AG04450 (cell line): ENCODE measurements at regions not wholly inside any gene's neighbourhood (a gene's known extent, or its start where the extent isn't known, plus 50 kb on each side); places are given as distances from the start of the nearest gene placed in this dataset.

Experiments
- CTCF ChIA-PET: fragments of 300-600, 350-600 bp; formaldehyde crosslinking; extraction: SDS; loops from one replicate; lab custom pipeline; 2022; ENCODE audit warnings: antibody characterized with exemption, inconsistent platforms; lab: Charles Lee
- POLR2A ChIA-PET: fragments of 350-600 bp; formaldehyde crosslinking; extraction: SDS; loops from one replicate; lab custom pipeline; 2021; ENCODE audit warnings: antibody characterized with exemption, inconsistent platforms; lab: Yijun Ruan, JAX
- DNase-seq: peaks from one replicate; pipeline ENCODE4 v3.0.0-alpha.2; 2011; ENCODE audit warnings: low read depth, low spot score
- H3K27ac ChIP-seq: one replicate; pipeline ENCODE4 v1.5.1; 2012; ENCODE audit warnings: low read depth, low read length, control low read depth
- H3K27me3 ChIP-seq: one replicate; pipeline ENCODE4 v1.6.0; 2012; ENCODE audit warnings: low read length; ENCODE audit not compliant: control insufficient read depth, insufficient read depth
- H3K4me3 ChIP-seq: 2 replicates; pipeline ENCODE4 v1.5.1; 2011; ENCODE audit warnings: mild to moderate bottlenecking, low read depth, low read length, control low read depth
- H3K9me3 ChIP-seq: 2 replicates; pipeline ENCODE4 v1.5.1; 2012; ENCODE audit warnings: low read length; ENCODE audit not compliant: control insufficient read depth, insufficient read depth
- TF ChIP-seq, protein P1 (sequence below): IDR thresholded peaks from 2 replicates; pipeline ENCODE4 v1.5.1; 2011; ENCODE audit warnings: low read depth, low read length, control low read depth, inconsistent platforms

DNA sequence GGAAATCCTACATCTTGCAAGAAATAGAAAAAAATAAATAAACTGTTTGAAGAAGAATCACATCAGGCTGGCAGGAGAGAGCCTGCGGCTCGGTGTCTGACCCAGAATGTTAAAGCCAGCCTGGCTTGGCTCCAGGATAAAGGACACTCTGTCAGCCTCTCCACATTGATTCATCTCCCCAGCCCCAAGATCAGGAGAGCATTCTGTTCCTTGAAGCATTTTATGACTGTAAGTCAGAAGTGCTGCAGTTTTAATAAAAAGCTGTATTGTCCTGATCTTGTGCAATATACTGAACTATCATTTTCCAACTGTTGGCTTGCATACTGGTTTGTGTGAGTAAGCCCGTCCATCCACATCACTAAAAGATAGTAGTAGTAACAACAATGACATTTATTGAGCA, 426.6 kb downstream of the HAPSTR1 start:
- TF ChIP-seq, protein P1, sequence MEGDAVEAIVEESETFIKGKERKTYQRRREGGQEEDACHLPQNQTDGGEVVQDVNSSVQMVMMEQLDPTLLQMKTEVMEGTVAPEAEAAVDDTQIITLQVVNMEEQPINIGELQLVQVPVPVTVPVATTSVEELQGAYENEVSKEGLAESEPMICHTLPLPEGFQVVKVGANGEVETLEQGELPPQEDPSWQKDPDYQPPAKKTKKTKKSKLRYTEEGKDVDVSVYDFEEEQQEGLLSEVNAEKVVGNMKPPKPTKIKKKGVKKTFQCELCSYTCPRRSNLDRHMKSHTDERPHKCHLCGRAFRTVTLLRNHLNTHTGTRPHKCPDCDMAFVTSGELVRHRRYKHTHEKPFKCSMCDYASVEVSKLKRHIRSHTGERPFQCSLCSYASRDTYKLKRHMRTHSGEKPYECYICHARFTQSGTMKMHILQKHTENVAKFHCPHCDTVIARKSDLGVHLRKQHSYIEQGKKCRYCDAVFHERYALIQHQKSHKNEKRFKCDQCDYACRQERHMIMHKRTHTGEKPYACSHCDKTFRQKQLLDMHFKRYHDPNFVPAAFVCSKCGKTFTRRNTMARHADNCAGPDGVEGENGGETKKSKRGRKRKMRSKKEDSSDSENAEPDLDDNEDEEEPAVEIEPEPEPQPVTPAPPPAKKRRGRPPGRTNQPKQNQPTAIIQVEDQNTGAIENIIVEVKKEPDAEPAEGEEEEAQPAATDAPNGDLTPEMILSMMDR, result no peak
- DNase-seq, result no peak
- POLR2A ChIA-PET, result no interaction called here
- CTCF ChIA-PET, result no interaction called here
- Histone ChIP-seq H3K27ac (no peak overlapping the region), H3K9me3 (peaks cover 22% of the 10 kb centered on the region; the same call in 1 of the 2 replicates), H3K27me3 (no peaks in the 10 kb centered on the region), H3K4me3 (no peak overlapping the region)

DNA sequence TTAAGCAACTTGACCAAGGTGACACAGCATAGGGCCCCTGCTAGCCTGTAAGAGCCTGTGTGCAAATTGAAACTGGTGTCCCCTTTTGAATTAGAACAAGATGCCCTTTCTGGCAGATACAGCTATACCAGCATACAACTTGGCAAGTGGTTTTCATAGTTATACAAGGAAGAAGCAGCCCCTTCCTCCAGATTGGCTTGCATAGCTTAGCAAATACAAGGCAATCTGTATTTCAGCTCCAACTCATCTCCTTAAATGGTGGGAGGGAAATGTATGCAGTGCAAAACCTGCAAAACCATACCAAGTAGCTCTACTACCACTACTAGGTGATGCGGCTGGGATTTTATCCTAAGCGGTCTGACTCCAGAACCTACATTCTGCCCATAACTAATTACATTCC, 427.1 kb downstream of the HAPSTR1 start:
- Histone ChIP-seq H3K4me3 (no peak overlapping the region), H3K27me3 (no peaks in the 10 kb centered on the region), H3K9me3 (peaks cover 21% of the 10 kb centered on the region; the same call in 1 of the 2 replicates), H3K27ac (no peak overlapping the region)
- TF ChIP-seq, protein P1, result no peak
- DNase-seq, result no peak
- CTCF ChIA-PET, result no interaction called here
- POLR2A ChIA-PET, result no interaction called here

DNA sequence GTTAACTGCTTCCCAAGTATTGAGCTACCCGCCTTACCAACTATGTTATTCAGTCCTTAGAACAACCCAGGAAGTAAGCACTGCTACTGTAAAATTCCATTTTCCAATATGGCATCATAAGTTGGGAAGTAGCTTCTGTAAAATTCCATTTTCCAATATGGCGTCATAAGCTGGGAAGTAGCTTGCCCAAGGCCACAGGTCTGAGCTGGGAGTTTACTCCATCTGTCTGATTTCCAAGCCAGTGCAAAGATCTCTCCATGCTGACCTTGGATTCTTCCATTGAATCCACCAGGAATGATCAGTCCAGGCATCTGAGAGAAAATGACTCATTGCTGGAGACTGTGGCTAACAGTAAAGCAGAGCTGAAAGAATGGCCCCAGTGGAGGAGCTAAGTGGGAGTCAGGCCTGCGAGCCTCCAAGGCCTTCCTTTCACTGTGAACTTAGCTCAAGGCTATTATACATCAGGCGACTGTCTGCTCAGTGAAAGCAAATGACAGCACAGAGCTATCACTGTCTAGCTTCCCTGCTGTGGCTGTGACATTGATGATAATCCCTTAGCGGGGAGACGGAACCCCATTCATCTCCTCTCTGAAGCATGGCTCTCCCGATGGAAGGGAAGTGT, 430.4 kb downstream of the HAPSTR1 start:
- H3K4me3 ChIP-seq, result no peak overlapping the region
- no peak for DNase-seq
- ChIA-PET POLR2A (no interaction called here), CTCF (no interaction called here)
- no peaks in the 10 kb centered on the region for H3K27me3 ChIP-seq
- TF ChIP-seq, protein P1, result no peak
- H3K27ac ChIP-seq, result no peak overlapping the region
- peaks cover 15% of the 10 kb centered on the region; the same call in 1 of the 2 replicates for H3K9me3 ChIP-seq

DNA sequence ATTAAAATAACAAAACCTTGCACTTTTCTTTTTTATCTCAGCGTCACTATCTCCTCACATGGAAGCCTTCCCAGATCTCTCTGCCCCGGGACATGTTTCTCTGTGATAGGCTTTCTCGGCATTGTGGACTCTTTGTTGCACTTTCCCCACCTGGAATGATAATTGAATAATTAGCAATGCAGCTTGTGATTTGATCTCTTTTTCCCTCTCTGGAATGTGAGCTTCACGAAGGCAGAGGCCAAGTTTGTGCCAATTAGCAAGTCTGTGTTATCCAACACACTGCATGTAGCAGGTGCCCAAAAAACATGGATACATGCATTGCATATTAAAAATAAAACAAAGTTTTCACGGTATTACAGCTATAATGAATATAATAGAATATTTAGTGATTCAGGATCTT, 431.2 kb downstream of the HAPSTR1 start:
- ChIA-PET POLR2A (no interaction called here), CTCF (no interaction called here)
- DNase-seq, result no peak
- H3K27me3 ChIP-seq, result no peaks in the 10 kb centered on the region
- H3K4me3 ChIP-seq, result no peak overlapping the region
- peaks cover 11% of the 10 kb centered on the region; the same call in 1 of the 2 replicates for H3K9me3 ChIP-seq
- TF ChIP-seq, protein P1, result no peak
- H3K27ac ChIP-seq, result no peak overlapping the region

DNA sequence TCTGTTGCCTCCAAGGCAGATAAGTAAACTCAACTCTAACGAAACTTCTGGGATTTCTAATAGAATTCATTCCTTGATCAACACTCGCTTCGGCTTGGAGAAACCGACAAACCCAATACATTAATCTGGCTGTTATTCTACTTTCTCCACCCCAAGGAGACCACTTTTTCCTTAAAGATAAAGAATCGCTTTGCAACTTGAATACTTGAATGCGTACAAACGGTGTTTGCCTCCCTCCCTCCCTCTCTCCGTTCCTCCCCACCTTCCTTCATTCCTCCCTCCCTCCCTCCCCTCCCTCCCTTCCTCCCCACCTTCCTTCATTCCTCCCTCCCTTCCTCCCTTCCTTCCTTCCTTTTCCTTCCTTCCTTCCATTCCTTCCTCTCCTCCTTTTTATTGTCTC, 432.6 kb downstream of the HAPSTR1 start:
- H3K9me3 ChIP-seq, result peaks cover 11% of the 10 kb centered on the region
- H3K4me3 ChIP-seq, result no peak overlapping the region
- H3K27ac ChIP-seq, result no peak overlapping the region
- no peaks in the 10 kb centered on the region for H3K27me3 ChIP-seq
- ChIA-PET CTCF (no interaction called here), POLR2A (no interaction called here)
- no peak for DNase-seq
- TF ChIP-seq, protein P1, result no peak
